HG02973 (cell line): ENCODE measurements at regions not wholly inside any gene's neighbourhood (a gene's known extent, or its start where the extent isn't known, plus 50 kb on each side); places are given as distances from the start of the nearest gene placed in this dataset.
"Not testable (repeated sequence)": the region's sequence is repeated elsewhere in the genome, so short reads cannot be mapped to it uniquely, and the experiment has no call there.

Experiments
- ATAC-seq: cut with Tn5 transposase; IDR thresholded peaks from one replicate; pipeline ENCODE4 v1.9.1; 2021; ENCODE audit warnings: moderate library complexity; ENCODE audit not compliant: unreplicated experiment

DNA sequence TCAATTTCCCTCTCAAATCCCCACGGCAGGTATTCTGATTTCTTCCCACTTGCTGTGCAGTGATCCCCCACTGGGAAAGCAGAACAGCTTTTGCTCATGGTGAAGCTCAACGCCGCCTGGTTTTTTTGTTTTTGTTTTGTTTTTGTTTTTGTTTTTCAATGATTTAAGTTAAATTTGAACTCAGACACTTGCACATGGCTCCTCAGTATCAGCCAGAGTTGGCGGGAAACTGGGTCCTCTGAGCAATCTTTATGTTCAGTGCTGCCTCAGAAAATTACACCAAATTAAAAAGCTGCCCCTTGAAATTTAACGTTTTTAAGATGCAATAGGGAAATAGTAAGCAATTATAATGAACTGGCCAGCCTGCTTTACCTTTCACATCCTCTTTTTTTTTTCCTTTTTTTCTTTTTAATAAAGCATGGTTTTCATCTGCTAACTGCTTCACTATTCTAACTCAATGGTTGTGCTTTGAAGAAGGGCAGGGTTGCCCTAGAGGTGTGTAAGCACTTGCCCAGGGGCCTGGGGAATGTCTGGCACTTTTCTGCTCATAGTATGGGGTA is 277.0 kb upstream of the HNRNPA3 start:
- no peak for ATAC-seq

DNA sequence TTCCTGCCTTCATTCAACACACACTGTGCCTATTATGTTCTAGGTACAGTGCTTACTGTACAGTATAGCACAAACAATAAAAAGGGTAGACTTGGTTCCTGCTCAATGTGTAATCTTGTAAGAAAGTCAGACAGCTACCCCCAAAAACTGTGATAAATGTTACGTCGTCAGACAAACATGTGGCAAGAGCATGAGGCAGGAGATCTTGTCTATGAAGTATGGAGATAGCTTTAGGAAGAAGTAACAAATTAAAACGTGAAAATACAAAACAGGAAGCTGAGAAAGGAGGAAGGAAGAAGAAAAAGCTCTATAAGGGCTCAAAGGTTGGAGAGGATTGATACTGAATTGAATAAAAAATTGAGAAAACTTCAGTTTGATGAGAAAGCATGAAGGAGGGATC is 276.2 kb upstream of the HNRNPA3 start:
- no peak for ATAC-seq

DNA sequence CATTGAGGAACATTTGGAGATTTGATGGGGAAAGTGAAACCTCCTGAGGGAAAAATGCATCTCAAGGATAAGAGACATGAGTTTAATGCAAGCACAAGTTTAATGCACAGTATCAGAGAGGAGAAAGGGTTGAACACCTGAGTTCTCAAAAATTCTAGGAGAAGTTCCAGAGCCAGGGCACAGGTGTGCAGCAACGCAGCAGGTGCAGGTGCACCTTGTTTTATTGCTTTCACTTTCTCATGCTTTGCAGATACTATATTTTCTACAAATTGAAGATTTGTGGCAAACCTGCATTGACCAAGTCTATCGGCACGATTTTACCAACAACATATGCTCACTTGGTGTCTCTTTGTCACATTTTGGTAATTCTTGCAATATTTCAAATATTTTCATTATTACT is 267.6 kb upstream of the HNRNPA3 start:
- ATAC-seq: no peak

DNA sequence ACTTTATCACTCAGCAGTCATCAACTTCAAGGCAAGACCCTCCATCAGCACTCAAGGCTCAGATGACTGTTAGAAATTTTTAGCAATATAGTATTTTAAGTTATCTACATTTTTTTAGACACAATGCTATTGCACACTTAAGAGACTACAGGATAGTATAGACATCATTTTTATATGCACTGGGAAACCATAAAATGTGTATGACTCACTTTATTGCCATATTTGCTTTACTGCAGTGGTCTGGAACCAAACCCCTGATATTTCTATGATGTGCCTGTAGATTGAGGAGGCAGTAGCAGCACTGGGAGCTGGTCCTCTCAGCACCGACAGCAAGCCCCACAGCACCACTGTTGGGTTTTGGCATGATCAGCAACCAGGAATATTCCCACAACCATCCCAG is 264.8 kb upstream of the HNRNPA3 start:
- ATAC-seq: no peak

DNA sequence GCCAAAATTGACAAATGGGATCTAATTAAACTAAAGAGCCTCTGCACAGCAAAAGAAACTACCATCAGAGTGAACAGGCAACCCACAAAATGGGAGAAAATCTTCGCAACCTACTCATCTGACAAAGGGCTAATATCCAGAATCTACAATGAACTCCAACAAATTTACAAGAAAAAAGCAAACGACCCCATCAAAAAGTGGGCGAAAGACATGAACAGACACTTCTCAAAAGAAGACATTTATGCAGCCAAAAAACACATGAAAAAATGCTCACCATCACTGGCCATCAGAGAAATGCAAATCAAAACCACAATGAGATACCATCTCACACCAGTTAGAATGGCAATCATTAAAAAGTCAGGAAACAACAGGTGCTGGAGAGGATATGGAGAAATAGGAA is 261.4 kb upstream of the HNRNPA3 start:
- not testable (repeated sequence) for ATAC-seq

DNA sequence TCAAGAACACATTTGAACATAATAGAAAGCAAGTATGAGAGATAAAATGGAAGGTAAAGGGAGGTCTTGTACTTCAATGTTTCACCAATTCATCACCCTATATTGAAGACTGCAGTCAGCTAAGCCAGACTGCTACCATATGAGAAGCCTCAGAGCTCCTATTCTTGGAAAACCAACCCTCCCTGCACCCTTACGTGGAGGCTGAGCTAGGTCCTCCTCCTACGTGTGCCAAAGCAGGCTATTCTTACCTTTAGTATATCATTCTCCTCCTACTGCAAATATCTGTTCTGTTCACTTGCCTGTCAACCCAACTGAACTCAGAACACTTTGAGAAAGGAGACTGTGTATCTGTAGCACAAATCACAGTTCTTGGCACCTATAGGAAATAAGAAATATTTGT is 255.8 kb upstream of the HNRNPA3 start:
- ATAC-seq: no peak

DNA sequence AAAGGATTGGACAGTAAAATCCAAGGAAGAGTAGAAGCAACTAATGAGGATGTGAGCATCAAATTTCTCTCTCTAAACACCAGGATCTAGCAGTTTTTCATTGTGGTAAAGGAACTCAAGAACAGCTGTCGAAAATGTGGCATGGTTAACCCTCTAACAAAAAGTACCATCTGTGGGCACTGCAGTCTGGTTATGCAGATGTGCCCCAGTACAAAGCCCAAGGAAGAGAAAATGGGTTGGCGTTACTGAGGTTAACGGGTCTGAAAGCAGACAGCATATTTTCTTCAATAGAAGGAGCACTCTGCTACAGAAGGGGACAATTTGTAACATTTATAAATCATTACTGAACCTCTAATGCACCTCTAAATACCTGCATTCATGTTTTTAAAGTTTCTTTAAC is 253.0 kb upstream of the HNRNPA3 start:
- ATAC-seq: no peak

DNA sequence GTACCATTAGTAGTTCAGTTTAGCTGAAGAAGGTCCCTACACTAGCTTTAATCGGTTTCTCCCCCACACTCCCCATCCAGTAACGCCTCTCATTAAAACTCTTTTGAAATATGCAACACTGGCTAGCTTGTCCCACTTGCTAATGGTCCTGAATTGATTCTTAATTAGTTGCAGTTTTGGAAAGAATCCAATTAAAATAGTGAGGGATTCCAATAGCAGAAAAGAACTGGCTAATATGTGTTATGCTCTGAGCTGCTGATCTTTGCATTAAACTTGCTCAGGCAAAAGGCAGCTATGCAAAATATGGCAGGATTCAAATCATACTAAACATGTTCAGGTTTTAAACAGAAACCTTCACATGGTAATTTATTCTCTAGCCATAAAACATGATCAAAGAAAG is 252.5 kb upstream of the HNRNPA3 start:
- no peak for ATAC-seq

DNA sequence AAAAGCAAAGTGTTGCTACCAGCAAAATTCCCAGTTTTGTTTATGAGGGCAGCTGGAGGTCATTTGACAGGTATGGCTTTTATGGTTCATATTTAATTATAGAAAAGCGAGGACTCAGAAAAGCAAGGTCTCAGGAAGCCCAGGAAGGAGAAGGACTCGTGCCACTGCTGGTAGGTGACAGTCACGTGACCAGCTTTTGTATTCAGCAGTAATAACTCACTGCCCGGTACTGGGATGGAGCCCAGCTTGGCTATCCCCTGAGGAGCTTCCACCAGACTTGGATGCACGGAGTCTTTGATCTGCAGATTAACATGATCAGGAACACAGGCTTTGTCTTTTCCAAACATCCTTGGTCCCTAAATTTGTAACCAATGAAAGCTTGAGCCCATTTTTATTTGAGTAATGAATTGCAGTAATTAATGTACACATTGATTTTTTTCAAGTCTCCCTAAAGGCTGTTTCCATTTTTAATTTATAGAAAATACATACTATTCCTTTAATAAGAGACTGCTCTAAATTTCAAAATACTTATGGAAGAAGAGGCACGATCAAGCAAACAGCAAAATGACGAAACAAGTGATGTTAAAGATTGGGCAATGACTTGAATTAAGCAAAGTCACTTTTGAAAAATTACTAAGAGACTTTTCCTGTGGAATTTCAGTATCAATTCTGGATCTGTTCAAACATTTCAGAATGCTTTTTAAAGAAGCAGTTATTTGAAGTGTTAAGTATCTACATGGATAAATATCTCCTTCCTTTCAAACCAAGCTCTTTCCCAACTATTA is 251.7 kb upstream of the HNRNPA3 start:
- ATAC-seq: no peak

DNA sequence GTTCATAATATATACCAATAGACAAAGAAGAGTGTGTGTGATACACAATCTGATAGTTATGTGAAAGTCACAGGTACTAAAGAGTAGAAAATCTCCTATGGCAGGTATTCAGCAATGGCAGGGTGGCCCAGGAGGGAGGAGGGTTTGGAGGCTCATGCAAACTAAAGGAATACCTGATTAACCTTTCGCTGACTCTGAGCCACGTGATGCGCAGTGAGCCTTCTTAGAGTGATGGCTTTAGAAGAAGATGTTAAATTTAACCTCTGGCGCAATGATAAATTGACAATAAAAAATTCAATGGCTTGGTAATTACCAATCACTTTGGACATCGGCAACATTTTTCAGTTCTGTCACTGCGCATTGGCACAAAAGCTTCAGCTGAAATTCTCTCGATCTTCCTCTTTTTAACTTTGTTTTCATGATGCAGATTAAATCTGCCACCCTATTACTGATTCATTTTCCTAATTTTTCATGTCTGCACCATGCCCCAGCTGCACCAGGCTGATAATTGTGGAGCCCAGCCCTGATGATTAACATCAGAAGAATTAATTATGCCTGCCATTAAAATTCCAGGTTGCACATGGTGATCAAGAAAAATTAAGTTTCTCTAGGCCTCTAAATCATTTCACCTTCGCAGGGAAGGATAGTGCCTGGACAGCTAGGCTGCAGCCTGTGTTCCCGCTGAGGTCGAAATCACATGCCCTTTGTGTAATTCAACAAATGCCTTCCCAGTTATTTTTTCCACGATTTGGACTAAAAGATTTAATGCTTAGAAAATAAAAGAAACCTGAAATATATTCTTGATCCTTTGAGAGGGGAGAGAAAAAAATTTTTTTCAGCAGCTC is 250.6 kb upstream of the HNRNPA3 start:
- ATAC-seq: no peak

DNA sequence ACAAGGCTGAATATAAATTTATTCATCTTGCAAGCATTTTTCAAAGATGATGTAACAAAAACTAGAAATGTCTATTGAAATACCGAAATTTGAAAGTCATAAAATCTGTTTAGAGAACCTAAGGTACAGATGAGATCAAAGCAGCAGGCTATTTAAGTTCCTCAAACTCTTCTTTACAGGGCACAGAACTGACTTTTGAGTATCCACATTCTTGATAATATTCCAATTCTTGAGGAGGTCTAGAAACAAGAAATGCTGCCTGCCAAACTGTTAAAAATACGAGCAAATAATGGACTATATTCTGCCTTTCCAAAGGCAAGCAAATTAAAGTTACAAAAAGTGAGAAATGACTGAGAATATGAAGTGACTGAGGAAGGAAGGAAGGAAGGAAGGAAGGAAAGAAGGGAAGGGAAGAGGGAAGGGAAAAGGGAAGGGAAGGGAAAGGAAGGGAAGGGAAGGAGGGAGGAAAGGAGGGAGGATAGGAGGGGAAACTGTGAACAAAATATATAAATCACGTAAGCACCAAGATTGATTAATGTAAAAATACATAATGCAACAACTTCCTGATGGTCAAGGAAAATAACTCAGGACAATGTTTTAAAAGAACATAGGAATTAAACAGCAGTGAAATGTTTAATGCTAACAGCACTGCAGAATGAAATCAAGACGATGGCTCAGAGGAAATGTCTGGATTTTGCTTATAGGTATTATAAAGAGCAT is 248.9 kb upstream of the HNRNPA3 start:
- no peak for ATAC-seq

DNA sequence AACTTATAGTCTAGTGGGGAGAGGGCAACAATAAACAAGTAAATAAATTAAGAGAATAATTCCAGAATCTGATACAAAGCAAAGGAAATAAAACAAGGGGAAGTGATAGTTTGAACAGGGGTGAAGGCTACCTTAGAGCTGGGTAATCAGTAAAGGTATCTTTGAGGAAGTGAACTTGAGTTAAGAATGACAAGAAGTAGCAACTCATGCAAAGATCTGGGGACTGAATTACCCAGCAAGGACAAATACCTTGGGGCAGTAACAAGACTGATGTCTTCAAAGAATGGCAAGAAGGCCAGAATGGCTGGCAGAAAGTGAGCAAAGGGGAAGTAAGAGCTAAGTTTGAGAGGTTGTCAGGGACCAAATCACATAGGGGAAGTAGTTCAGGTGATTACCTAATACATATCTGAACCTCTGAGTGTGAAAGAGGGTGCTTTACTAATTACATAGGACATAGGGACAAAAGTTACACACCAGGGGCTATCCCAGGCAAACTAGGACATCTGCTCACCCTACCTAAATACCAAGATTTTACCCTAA is 244.6 kb upstream of the HNRNPA3 start:
- ATAC-seq: peak; percentile 53

DNA sequence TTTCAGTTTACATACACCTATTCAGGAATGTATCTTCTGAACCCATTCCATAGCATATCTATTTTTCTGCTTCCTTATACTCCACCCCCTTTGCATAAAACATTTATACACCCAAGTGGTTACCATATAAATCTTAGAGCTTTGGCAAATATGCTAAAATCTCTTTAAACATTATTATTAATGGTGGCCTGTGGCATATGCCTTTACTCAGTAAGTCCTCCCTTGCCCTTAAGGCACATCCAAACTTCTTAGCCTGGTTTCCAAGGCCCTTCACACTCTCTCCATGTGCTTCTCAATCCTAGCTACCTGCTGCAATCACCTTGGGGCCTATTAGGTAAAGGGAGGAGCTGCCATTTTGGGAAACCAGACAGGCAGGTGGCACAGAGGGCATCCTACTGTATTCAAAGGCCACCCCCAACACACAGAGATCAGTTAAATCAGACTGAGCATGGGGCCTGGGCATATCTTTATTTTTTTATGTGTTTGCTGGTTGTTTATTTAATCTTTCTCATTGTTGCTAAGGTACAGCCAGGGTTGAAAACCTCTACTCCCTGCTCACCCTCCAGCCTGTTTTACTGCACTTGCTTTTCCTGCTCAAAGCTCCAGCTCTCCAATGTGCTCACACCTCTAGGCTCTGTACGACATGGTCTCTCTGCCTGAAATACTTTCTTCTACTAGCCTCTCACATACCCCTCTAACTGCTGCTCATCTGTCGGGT is 242.8 kb upstream of the HNRNPA3 start:
- no peak for ATAC-seq

DNA sequence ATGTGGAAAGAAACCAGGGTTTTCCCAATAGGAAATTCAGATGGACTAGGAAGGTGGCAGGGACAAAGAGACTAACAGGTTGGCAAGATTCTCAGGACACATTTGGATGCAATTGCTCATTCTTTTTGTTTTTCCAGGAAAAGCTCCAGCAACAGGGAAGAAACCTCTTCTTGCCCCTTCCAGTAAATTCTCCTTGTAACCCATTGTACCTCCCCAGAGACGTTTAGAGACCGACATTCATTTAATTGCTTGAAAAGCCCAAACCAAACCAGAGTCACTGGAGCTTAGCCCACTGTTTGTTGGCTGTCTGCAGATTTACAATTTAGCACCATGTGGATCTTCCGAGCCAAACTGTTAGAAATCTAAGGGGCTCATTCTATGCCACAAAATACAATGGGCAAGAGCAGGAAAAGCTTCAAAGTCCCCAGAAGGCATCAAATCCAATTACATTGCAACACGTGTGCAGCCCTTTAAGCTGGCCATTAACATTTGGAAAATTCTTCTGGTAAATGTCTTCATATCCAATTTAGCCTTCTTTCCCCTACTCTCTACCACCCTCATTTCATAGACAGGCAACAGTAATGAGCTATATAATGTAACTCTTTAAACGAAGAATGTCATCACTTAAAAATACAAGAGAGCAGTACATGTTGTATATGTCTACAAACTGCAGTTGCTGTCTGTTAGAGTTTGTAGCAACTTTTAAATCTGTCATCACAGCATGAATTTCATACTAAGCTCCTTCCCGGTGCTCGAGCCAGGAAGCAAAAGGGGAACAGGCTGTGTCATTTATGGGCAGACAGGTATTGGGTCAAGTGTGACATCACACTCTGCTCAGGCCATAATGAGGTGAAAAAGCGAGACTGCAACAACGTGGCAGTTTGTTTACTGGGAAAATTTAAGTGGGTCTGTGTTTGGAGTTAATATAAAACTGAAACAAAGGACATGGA is 235.6 kb upstream of the HNRNPA3 start:
- no peak for ATAC-seq

DNA sequence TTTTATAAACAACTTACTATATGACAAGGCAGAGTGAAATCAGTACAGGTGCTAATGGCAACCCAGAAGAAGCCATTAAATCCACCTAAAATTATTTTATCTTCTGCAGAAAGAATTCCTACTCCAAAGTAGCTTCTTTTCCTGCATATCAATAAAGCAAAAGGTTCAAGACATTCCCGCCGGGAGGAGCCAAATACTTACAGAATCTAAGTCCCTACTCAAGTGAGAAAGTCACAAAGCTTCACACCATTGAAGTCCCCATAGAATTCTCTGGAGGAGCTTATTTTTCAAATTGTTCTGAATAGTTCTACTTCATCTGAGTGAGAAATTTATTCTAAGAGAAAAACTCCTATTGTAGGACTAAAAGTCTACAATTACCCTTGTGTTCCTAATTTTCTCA is 233.7 kb upstream of the HNRNPA3 start:
- no peak for ATAC-seq

DNA sequence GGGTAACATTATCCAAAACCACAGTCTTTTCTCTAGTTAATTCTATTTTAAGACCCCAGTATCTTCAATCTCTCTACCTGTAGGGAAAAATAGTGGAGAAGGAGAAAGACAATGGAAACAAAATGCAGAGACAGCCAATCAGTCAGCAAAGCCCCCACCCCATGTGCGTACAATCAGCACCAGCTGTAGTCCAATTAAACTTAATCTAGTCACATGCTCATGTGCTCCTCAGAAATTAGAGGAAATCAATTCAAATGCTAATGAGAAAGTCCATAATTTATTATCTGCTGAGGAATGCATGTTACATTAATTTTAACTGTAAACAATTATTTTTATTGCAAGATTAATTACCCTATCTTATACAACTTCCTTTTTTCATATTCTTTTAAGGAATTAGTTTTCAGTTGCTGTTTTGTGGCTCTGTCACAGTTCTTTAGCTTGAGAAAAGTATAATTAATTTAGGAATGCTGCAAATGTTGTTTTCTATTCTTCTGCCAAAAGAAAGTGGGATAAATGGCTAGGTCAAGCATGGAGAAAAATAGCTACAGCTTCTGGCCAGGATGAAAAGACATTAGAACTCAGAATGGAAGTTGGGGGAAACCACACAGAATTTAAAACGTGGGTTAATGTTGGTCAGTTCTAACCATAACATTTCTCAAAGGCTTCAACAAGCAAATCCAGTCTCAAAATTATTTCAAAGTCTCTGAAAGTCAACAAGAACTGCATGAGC is 232.4 kb upstream of the HNRNPA3 start:
- no peak for ATAC-seq

DNA sequence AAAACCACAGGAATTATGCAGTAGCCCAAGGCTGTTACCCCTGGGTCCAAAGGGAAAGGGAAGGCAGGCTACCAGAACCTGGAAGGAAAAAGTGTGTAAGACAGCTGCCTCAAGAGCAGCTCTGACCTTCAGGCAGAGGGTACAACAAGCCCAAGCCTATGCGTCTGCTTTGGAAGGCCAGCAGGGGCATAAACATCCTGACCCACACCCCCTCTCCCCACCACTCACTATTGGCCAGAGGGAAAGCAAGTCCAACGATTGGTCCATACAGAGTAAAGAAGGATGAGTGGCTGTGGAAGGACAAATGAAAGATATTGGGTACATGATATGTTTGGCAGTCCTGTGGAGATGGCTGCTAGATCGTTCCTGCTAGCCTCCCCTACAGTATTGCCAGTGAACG is 227.6 kb upstream of the HNRNPA3 start:
- no peak for ATAC-seq

DNA sequence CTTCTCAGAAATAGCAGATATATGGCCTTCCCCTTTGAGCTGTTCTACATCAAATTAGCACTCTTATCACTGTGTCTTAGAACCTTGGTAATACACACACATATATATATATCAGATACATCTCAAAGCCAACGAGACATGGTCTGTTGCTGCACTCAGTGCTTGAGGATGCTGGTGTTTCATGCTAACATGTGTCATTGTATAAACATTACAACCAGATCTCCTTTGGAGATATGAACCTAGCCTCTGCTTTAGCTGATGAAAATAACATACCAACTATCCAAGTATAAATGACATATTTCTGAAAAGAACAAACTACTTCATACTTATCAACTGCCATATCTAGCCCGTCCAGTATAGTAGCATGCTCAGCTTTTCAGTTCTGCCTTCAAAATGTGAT is 226.7 kb upstream of the HNRNPA3 start:
- ATAC-seq: no peak

DNA sequence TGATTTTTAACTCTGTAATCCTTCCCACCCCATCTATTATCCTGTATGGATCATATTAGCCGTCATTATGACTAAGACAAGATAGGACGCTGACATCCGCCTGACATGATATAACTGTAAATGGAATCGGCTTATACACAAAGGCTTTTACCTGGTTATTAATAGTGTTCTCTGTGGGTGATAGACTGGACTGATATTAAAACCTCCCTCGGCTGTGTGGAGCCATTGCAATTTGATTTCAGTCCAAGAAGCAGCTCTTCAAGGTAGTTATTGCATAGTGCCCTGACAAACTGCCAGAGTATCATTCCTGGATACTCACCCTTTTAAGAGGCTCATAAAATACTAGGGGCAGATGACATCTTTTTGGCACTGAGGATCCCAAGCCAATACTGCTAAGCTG is 226.1 kb upstream of the HNRNPA3 start:
- no peak for ATAC-seq
